Right ventricle myocardium inferior (tissue), 1 donor: ENCODE measurements at regions not wholly inside any gene's neighbourhood (a gene's known extent, or its start where the extent isn't known, plus 50 kb on each side); places are given as distances from the start of the nearest gene placed in this dataset.

Source experiments
- ATAC-seq: fragments of 200-7000 bp; cut with Tn5 transposase; one replicate; pipeline ENCODE4 v1.9.1; 2020; ENCODE audit warnings: mild to moderate bottlenecking, moderate library complexity
- DNase-seq: peaks from one replicate; pipeline ENCODE4 v3.0.0; 2021; ENCODE audit errors: missing footprints
- intact Hi-C: fragments of 100-400 bp; cut with DNase I; formaldehyde crosslinking; loops from one replicate; pipeline ENCODE4 v1.11.0; 2022
- donor health status: DM: no; HTN: yes; CAD: no; lungs with severe emphysema.

DNA sequence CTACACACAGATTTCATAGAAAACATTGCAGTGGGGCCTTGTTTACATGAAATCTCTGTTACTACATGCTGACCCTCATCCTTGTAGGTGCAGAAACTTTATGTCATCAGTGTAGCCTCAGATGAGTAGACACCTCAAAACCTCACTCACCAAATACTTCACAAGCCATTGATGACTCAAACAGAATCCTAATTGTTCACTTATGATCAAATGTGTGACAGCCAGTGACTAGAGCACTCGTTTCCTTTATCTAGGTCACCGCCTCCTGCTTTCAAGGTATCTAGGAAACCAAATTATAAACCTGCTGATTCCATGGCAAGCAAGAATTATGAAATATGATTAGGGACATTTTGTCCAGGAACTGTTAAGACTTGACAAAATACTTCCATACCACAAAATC, 255.8 kb upstream of the GPRIN3 start:
- ATAC-seq, result no peak
- DNase-seq, result no peak
- intact Hi-C loops, result no loop called here

GRCh38 chr4:89562746-89563145, 255.1 kb upstream of the GPRIN3 start:
- no peak for ATAC-seq
- intact Hi-C loops, result no loop called here
- no peak for DNase-seq

DNA sequence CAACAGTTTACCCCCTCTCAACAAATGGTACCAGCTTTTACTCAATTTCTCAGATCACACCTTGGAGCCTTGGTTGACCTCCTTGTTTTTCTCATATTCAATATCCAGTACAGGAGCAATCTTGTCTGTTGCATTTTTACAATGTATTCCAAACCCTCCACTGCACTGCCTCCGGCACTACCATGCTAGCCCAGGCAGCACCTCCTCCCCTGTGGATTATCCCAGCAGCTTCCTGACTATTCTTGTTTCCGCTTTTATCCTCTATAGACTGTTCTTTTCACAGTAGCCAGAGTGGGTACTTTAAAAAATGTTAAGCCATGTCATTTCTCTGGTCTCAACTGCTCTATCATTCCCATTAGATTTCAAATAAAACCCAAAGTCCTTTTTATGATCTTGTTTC, 253.4 kb upstream of the GPRIN3 start:
- DNase-seq, result no peak
- ATAC-seq, result no peak
- intact Hi-C loops, result no loop called here

DNA sequence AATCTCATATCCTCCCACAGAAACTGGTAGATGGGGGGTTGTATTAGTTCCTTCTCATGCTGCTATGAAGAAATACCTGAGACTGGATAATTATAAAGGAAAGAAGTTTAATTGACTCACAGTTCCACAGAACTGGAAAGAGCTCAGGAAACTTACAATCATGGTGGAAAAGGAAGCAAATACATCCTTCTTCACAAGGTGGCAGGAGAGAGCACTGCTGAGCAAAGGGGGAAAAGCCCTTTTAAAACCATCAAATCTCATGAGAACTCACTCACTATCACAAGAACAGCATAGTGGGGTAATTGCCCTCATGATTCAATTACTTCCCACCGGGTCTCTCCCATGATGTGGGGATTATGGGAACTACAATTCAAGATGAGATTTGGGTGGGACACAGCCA, 250.5 kb upstream of the GPRIN3 start:
- intact Hi-C loops, result no loop called here
- ATAC-seq (no peak), DNase-seq (no peak)

- intact Hi-C loops, result no loop called here
- no peak for DNase-seq
- ATAC-seq, result no peak
Measured at GRCh38 chr4:89556601-89557305, 249.2 kb upstream of the GPRIN3 start.

- intact Hi-C loops, result no loop called here
- DNase-seq, result no peak
- ATAC-seq, result no peak
Measured at GRCh38 chr4:89551191-89551590, 243.6 kb upstream of the GPRIN3 start.

DNA sequence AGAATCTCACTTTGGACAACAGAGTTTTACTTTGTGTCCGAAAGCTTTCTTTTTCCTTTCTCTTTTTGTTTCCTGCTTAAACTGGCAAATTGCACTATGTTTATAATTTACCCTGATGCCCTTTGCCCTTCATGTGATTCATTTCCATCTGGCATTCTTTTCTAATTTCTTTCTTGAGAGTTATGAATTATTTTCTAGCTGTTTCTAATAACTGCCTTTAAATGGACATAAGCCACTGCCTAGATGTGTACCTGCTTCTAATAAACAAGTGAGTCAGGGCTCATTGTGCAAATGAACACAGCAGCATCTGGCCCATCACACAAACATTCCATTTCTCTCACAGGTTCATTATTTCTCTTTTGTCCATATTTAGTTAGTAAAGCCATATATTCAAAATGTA, 242.3 kb upstream of the GPRIN3 start:
- intact Hi-C loops, result no loop called here

GRCh38 chr4:89545315-89545714, 237.7 kb upstream of the GPRIN3 start:
- ATAC-seq, result no peak
- intact Hi-C loops, result no loop called here
- no peak for DNase-seq

More for the DNA sequence above, 242.3 kb upstream of the GPRIN3 start:
- ATAC-seq (no peak), DNase-seq (no peak)

DNA sequence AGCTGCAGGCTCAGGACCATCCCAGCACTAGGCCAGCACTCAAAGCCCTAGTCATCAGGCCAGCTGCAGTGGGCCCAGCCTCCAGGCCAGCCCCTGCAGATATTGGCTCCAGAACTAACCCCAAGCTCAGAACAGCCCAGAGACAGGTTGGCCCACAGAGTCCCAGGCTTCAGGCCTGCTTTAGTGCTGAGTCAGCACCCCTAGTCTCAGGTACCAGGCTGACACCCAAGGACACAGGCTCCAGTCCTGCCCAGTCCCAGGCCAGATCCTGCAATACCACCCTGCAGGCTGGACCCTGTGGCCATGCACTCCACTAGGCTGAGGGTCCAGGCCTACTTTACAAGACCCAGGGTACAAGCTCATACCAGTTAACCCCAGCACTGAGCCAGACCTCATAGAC, 234.4 kb upstream of the GPRIN3 start:
- intact Hi-C loops, result no loop called here
- DNase-seq, result no peak
- ATAC-seq, result no peak

DNA sequence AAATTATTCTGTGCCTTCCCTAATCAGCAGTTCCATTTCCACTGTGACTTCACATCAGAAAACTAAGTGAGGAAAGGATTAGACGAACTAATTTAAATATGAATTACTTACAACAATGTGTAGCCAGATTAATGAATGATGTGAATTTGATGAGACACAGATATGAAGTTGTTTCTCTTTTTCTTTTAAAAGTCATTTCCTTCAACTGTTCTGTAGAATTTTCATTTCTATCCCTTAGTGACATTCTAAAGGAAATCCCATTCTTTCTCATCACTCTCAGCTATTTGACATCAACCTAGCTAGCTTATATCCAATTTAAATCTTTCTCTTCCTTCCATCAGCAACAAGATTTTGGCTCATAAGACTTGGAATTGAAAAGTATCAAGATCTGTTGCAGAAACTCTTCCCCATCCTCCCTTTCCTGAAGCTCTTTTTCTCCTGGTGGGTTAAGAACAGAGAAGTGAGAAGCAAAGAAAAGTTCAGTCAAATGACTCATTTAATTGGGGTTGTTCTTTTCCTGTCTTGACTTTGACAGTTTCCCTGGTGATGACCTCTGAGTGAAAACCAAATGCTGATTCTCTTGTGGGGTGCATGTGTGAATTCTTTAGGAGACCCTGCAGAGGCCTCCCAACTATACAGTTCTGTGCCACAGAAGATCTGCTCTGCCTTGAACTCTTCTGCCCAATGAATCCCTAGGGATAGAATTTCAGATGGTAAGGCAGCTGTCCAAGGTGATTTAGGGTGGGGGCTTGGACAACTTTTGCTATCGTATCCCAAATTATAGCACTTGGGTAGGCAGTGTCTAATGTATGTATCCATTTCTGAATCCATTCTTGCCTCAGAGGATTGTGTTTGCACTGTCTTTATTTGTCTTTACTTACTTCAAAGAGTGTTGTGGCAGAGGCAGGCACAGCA, 232.5 kb upstream of the GPRIN3 start:
- intact Hi-C loops, result no loop called here
- DNase-seq (no peak), ATAC-seq (no peak)

DNA sequence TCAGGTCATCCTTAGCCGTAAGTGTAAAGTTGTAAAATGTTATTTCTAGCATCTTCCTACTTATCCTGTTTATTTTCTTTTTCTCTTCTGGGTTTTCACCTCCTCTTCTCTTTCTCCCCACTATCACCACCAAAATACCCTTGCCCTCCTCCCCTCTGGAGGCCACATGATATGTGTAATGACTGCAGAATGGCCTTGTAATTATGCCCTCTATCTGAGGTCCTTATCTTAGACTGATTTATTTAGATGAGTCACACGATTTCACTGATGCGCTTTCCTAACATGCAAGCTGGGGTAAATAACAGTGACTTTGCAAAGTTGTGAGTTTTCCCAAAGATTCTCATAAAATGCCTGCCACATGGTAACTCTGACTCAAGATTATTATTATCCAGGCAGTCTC, 231.8 kb upstream of the GPRIN3 start:
- no peak for ATAC-seq
- DNase-seq, result no peak
- intact Hi-C loops, result no loop called here

- no peak for ATAC-seq
Measured at GRCh38 chr4:89538886-89539285, 231.3 kb upstream of the GPRIN3 start.

DNA sequence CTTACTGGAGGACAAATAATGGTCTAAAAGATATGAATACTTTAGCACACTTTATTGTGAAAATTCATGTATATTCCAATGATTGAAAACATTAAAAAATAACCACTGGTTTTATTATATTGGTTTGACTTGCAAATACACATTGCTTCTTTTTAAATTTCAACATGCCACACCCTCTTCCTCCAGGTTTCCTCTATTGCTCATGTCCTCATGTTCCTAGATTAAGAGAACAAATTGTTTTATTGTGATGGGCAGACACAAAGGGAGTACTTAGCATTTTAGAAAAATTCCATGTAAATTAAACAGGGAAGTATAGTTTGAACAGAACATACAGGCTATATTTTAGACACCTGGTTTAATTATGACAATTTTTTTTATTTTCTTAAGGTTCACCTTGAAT, 230.6 kb upstream of the GPRIN3 start:
- no peak for ATAC-seq
- no peak for DNase-seq
- intact Hi-C loops, result no loop called here

More at GRCh38 chr4:89538886-89539285, 231.3 kb upstream of the GPRIN3 start:
- intact Hi-C loops, result no loop called here
- DNase-seq, result no peak

- ATAC-seq, result no peak
- no peak for DNase-seq
- intact Hi-C loops, result no loop called here
Measured at GRCh38 chr4:89537281-89537680, 229.7 kb upstream of the GPRIN3 start.

GRCh38 chr4:89535251-89535650, 227.7 kb upstream of the GPRIN3 start:
- intact Hi-C loops, result no loop called here
- ATAC-seq (no peak), DNase-seq (no peak)

DNA sequence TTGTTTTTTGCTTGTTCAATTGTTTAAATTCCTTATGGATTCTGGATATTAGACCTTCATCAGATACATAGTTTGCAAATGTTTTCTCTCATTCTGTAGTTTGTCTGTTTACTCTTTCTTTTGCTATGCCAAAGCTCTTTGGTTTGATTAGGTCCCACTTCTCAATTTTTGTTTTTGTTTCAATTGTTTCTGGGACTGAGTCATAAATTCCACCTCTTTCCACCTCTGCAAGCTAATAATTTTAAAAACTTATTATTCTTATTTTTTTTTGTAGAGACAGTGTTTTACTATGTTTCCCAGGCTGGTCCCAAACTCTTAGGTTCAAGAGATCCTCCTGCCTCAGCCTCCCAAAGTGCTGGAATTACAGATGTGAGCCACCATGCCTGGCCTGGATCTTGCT, 226.8 kb upstream of the GPRIN3 start:
- DNase-seq (no peak), ATAC-seq (no peak)
- intact Hi-C loops, result no loop called here

GRCh38 chr4:89531932-89532640, 224.5 kb upstream of the GPRIN3 start:
- ATAC-seq, result no peak
- intact Hi-C loops, result no loop called here
- DNase-seq, result no peak

- DNase-seq, result no peak
- ATAC-seq, result no peak
- intact Hi-C loops, result no loop called here
Measured at GRCh38 chr4:89528526-89529133, 221.0 kb upstream of the GPRIN3 start.

- intact Hi-C loops, result no loop called here
- ATAC-seq (no peak), DNase-seq (no peak)
Measured at GRCh38 chr4:89521826-89522225, 214.2 kb upstream of the GPRIN3 start.
